ENCODE measurements at regions not wholly inside any gene's neighbourhood (a gene's known extent, or its start where the extent isn't known, plus 50 kb on each side); places are given as distances from the start of the nearest gene placed in this dataset.
A peak's percentile ranks its signal among the peaks of the same experiment; 100 is the strongest.
"Not testable (repeated sequence)": the region's sequence is repeated elsewhere in the genome, so short reads cannot be mapped to it uniquely, and the experiment has no call there.

DNA sequence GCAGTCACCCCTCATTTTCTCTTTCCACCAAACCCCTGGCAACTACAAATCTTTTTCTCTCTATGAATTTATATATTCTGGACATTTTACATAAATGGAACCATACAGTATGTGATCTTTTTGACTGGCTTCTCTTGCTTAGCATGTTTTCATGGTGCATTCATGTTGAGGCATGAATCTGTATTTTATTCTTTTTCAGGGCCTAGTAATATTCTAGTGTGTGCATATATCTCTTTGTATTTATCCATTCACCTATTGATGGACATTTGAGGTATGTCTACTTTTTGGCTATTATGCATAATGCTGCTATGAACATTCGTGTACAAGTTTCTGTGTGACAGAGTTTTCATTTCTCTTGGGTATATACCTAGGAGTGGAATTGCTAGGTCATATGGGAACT lies 78.2 kb downstream of the HACD1 start:
- DNase-seq (ENCODE audit: low spot score), result no peak

DNA sequence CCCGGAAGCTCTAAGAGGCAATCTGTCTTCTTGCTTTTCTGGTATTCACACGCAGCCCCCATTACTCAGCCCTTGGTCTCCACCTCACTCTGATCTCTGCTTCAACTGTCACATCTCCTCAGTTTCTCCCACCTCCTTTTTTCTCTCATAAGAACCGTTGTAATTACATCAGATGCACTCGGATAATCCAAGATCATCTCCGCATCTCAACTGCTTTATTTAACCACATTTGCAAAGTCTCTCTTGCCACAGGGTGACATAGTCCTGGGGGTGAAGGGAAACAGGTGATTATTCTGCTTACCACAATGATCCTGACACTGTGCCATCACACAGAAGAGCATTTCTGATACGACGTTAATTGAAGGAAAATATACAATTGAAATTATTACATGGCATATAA lies 79.9 kb downstream of the HACD1 start:
- no peak for DNase-seq (ENCODE audit: low spot score)

DNA sequence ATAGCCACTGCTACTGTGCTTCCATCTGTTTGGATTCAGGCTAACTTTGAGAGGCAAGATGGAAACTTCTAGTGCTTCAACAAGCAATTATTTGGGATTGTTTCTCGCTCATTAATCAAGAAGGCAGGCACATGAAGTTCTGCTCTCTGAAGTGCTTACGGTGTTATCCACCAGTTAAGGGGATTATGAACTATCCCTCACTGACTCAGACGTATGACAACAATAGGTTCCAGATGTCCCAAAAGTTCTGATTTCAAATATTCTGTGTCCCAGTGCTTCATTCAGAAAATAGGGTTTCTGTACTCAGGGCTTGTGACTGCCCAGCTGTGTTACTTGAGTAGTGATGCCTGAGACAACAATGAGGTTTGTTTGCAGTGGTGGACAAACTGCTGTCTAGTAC lies 81.0 kb downstream of the HACD1 start:
- no peak for DNase-seq (ENCODE audit: low spot score)

DNA sequence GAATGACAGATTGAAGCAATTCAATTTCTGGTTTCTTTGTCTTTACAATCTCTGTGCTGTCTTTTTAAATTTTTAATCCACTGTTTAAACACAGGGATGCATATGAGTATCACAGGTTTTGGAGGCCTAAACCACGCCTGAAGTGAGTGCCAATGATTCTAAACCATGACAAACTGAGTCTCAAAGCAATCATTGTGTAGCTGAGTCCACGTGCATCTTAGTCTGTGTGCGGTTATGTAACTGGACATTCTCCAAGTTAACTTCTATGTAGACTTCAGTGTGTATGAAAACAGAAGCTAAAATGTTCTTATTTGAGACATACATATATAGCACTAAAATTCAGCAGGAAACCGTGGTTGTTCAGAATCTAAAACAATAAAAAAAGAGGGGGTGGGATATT lies 79.3 kb upstream of the ST8SIA6 start:
- no peak for DNase-seq (ENCODE audit: low spot score)

DNA sequence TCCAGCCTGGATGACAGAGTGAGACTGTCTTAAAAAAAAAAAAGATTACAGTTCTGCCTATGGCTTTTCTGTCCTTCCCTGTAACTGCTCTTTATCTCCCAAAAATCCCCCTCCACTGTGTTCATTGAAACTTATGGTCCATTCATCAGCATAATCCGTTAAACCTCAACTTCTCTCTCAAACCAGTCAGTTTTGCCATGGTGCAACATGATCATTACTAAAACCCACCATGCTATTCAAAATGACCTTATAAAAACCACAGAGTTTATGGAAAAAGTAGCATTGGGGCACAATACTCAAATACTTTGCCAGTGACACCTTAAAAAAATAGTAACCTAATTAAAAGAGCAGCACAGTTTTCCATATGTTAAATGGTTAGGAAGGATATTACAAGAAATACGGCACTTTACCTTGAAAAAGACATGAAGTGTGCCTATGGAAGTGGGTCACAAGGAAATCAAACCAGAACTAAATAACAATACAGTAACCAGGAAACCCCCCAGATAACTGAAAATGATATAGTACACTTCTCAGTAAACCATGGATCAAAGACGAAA lies 74.0 kb upstream of the ST8SIA6 start:
- no peak for DNase-seq (ENCODE audit: low spot score)

DNA sequence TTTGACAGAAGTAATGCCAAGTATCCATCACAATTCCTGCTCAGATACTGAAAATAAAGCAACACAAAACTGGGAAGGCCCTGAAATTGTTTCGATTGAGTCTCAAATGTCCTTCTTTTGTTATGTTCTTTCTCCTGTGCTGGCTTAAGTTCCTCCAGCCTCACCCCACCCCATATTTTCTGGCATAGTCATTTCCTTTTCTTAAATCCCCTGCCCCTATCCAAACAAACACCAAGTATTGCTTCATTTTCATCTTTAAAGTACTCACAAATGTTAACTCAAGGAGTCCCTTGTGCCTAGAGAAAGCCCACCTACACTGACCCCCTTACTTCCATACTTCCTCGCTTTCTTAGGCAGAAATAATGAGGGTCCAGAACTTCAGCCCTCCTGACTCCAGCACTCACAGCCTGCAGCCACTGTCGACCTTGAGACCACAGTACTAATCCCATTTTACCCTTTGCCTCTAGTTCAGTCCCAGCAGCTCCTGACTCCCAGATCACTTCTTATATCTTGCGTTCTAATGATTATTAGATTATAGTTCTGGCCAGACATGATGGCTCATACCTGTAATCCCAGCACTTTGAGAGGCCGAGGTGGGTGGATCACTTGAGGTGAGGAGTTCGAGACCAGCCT lies 73.2 kb upstream of the ST8SIA6 start:
- peak; percentile 56 for DNase-seq (ENCODE audit: low spot score)

DNA sequence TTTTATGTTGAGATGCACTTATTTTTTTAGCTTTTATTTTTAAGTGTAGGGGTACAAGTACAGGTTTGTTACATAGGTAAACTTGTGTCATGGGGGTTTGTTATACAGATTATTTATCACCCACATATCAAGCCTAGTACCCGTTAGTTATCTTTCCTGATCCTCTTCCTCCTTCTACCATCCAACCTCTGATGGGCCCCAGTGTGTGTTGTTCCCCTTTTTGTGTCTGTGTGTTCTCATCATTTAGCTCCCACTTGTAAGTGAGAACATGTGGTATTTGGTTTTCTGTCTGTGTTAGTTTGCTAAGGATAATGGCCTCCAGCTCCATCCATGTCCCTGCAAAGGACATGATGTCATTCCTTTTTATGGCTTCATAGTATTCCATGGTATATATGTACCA lies 72.2 kb upstream of the ST8SIA6 start:
- not testable (repeated sequence) for DNase-seq (ENCODE audit: low spot score)

DNA sequence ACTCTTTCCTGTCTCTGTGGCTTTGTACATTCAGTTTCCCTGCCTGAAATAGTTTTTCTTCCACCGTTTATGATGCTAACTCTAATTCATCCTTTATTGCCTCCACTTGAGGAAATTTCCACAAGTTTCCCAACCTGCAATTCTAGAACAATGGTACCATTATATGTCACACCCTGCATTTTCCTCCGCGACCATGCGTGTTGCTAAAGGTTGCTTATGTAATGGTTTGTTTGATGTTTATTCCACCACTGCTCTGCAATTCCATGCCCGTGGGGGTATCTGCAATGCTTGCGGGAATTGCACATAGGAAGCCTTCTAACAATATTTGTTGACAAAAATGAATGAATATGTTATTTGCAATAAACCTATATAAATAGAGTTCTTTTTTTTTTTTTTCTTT lies 69.5 kb upstream of the ST8SIA6 start:
- DNase-seq (ENCODE audit: low spot score), result no peak

DNA sequence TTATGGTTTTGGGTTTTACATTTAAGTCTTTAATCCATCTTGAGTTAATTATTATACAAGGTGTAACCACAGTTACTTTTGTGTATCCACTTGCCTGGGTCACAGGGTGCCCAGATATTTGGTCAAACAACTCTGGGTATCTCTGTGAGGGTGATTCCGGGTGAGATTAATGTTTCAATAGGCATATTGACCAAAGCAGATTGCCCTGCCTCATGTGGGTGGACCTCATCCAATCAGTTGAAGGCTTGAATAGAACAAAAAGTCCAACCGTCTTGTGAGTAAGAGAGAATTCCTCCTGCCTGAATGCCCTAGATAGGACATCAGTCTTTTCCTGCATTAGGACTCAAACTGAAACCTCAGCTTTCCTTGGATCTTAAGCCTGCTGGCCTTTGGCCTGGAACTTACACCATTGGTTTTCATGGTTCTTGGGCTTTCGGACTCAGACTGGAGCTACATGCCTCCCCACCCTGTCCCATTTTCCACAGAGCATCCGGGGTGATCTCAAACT lies 68.9 kb upstream of the ST8SIA6 start:
- no peak for DNase-seq (ENCODE audit: low spot score)

DNA sequence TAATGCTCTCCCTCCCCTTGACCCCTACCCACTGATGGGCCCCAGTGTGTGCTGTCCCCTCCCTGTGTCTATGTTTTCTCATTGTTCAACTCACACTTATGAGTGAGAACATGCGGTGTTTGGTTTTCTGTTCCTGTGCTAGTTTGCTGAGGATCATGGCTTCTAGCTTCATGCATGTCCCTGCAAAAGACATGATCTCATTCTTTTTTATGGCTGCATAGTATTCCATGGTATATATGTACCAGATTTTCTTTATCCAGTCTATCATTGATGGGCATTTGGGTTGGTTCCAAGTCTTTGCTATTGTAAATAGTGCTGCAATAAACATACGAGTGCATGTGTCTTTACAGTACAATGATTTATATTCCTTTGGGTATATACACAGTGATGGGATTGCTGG lies 67.9 kb upstream of the ST8SIA6 start:
- DNase-seq (ENCODE audit: low spot score), result not testable (repeated sequence)

DNA sequence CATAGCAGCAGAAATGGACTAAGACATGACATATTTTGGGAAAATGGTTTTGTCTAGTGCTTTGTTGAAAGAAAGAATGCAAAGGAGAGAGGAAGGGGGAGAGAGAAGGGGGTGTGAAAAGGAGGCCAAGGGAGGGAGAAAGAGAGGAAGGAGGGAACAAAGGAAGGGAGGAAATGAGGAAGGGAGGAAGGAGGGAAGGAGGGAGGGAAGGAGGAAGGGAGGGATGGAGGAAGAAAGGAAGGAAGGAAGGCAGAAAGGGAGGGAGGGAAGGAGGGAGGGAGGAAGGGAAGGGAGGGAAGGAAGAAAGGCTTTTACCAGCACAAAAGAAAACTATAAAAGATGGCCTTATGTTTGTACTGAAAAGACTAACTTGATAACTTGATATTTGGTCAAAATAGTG lies 65.1 kb upstream of the ST8SIA6 start:
- no peak for DNase-seq (ENCODE audit: low spot score)

DNA sequence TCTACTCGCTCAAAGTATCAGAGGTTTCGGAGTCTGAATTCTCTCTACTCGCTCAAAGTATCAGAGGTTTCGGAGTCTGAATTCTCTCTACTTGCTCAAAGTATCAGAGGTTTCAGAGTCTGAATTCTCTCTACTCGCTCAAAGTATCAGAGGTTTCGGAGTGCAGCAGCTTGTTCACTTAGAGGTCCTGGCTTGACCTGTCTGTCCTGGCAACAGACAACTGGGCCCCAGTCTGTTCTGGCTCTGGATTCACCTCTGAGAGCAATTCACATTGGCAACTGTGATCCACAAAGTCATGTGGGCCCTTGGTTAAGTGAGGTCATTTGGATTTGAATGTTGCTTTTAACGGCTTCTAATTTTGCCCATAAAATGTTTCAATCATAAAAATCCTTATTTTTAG lies 63.9 kb upstream of the ST8SIA6 start:
- no peak for DNase-seq (ENCODE audit: low spot score)

DNA sequence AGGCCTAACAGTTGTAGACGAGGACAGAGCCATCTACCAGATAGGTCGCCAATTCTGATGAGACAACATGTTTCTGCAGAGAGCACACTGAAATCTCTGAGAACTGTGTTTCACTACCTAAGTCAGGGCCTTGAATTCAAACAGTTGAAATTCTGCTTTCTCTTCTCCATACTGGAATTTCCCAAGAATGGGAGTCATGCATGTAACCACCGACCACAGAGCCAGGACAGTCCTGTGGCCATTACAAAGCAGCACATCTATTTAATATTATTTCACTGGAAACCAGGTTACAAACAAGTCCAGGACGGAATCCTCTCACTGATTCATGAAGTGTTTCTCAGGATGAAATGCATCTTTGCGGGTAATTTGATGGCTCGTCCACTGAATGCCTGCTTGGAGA lies 62.0 kb upstream of the ST8SIA6 start:
- no peak for DNase-seq (ENCODE audit: low spot score)

DNA sequence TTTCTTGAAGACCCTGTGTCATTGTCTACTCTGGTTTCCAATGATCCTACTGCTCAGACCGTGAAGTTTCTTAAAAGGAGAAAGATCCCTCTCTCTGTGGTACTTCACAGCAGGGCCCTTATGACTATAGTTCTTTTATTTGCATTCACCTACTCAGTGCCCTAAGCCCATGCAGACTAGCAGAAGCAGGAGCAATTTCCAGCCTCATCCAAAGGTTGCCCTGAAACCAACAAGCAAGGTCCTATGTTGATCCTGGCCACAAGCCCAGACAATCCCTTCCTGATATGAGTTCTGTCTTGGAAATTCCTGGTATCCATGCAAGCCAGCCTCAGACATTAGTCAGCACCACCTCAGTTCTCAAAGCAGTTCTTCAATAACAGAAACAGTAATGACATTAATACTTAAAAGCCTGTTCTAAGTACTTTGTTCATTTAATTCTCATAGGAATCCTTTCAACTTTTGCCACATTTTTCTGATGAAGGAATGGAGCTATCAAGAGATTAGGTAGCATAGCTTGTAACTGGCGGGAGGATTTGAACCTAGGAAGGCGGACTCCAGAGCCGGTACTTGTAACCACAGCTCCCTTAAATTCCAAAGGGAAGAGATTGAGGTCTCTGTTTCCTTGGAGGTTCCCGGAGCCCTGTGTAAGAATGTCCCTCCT lies 58.1 kb upstream of the ST8SIA6 start:
- DNase-seq (ENCODE audit: low spot score), result peak; percentile 86

DNA sequence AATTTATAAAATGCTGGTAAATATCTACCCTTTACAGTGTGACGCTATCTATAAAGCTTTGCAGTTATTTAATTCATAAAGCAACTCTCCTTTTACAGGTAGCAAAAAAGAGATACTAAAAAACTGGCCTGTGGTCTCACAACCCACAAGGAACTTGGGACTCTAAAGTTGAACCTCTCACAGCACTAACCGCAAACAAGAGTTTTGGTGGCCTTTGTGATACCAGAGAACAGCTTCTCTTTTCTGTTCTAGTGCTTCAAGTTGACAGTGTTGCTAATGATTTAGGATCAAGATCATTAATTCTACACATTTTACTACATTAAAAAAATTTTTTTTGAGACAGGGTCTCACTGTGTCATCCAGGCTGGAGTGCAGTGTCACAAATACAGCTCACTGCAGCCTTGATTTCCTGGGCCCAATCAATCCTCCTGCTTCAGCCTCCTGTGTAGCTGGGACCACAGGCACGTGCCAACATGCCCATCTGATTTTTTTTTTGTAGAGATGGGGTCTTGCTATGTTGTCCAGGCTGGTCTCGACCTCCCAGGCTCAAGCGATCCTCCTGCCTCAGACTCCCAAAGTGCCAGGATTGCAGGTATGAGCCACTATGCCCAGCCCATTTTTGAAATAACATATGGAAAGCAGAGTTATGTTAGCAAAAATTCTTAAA lies 56.0 kb upstream of the ST8SIA6 start:
- no peak for DNase-seq (ENCODE audit: low spot score)

DNA sequence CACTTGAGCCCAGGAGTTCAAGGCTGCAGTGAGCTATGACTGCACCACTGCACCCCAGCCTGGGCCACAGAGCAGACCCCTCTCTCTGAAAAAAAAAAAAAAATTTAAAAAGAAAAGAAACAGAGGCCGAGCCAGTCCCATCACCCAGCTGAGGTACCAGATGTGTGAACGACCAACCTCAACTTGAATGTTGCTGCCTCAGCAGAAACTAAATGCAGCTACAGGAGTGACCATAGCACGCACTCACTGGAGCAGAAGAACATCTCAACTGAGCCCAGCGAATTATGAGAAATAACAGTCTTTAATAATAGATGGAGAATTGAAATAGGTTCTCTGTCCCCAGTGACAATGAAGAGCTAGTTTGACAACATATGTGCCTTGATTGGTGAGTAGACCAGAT lies 53.1 kb upstream of the ST8SIA6 start:
- no peak for DNase-seq (ENCODE audit: low spot score)

DNA sequence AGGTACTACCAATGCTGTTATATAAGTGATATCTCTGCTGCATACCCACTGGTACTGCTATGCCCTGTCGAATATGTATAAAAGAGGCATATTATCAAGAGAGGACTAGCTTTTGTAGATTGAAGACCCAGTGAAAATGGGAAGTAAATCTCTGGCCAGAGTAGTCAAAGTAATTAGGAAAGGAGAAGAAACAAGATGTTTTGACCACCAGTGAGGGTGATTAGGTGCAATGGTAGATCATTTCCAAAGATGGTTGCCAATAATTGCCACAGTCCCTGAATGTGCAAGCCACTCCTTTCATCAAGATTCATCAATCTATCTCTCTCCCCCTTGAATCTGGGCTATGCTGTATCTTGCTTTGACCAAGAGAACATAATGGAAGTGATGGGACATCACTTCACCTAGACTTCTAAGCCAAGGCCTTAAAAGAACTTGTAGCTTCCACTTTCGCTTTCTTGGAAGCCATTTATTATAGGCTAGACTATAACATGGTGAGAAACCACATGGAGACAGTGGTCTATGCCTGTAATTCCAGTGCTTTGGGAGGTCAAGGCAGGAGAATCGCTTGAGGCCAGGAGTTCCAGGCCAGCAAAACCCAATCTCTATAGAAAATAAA lies 52.6 kb upstream of the ST8SIA6 start:
- DNase-seq (ENCODE audit: low spot score), result no peak

DNA sequence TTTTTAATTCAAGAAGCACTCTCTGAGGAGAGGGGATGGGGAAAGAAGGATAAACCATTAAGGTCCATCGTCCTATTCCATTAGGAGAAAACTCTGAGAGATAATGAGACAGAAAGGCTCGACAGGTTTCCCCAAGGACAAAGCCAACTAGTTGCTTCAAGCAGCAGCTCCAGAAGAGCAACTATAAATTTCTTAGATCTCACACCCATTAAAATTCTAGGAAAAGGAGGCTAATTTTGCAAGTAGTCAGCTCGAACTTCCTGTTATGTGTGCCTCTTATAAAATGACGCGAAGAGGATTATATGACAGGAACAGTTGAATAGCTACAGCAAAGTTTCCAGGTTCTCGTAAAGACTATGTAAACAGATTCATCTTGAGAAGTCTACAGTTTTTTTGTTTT lies 52.0 kb upstream of the ST8SIA6 start:
- DNase-seq (ENCODE audit: low spot score), result no peak

DNA sequence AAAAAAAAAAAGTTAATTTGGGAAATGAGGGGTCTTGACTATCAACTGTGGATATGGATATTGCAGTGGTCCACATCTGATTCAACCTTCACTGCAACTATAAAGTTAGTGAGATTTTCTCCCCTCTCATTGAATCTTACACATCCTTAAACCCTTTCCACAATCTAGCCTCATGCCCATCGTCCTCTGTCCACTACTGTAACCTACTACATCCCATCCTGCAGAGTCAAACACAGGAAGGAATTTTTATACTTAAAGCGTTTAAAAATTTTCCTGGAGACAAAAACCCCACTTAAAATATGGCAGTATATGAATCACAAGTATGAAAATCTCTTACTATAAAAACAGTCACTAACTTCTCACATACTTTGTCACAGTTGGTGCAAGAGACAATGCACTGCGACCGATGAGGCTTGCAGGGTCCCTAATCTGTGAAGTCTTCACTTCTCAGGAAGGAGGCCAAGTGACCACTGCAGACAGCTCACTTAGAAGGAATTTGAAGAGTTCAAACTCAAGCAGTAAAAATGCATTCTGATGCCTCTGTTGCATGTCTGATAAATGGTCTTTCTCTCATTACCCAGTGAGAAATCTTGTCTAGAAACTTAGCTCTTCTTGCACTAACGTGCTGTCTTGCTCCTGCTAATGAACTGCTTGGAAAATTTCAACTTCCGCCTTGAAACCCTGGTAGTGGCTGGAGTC lies 50.3 kb upstream of the ST8SIA6 start:
- peak; percentile 2 for DNase-seq (ENCODE audit: low spot score)
